HG02840 (cell line): ENCODE measurements at regions not wholly inside any gene's neighbourhood (a gene's known extent, or its start where the extent isn't known, plus 50 kb on each side); places are given as distances from the start of the nearest gene placed in this dataset.
A peak's percentile ranks its signal among the peaks of the same experiment; 100 is the strongest.
"Not testable (repeated sequence)": the region's sequence is repeated elsewhere in the genome, so short reads cannot be mapped to it uniquely, and the experiment has no call there.

Source experiments
- ATAC-seq: cut with Tn5 transposase; IDR thresholded peaks from one replicate; pipeline ENCODE4 v1.9.1; 2021; ENCODE audit warnings: mild to moderate bottlenecking, moderate library complexity, moderate number of reproducible peaks; ENCODE audit not compliant: unreplicated experiment, low FRiP score

- no peak for ATAC-seq
Observed at GRCh38 chr4:67333664-67334063, 211.6 kb downstream of the CENPC start.

DNA sequence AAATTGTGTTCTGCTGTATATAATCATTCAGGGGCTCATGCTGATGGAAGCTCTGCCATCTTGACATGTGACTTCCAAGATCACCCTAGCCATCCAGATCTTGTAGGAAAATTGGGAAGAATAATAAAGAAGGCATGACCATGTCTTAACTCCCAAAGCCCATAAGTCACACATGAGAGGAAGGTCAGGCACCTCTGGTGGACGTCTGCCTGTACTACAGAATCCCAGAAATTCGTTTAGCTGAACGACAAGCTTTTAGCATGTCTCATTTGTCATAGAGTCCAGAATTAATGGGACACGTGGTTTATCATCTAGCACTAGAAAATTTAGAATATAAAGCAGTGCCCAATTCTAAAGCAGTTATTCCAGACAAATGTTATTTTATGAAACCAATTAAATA is 212.7 kb downstream of the CENPC start:
- no peak for ATAC-seq

DNA sequence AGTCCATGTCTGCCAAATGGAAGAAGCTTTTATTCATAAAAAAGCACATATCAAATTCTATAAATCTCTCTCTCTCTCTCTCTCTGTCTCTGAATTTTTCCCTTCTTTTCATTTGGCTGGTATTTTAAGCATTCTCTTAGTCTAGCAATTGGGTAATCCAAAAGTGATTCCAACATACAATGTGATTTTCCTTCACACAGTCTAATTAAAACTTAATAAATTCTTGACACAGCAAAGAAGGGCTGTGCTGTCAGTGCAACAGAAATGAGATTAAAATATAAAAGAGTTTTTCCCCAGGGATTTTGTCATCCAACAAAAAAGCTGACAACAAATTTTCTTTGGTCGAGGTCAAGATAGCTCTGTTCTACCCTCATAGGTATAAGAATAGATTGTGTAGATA is 216.9 kb downstream of the CENPC start:
- ATAC-seq, result no peak

DNA sequence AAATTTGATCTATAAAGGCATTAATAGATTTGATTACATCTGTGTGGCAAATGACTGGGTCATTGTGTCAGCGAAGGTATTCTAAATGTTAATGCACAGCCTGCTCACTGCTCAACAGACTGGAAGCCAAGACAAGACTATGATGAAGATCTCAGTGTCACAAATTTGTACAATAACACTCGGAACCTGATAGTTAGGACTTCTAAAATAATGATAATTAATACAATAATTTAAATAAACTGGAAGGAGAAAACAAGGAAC is 217.4 kb downstream of the CENPC start:
- no peak for ATAC-seq

GRCh38 chr4:67327245-67328017 is 217.9 kb downstream of the CENPC start:
- peak; percentile 98 for ATAC-seq

DNA sequence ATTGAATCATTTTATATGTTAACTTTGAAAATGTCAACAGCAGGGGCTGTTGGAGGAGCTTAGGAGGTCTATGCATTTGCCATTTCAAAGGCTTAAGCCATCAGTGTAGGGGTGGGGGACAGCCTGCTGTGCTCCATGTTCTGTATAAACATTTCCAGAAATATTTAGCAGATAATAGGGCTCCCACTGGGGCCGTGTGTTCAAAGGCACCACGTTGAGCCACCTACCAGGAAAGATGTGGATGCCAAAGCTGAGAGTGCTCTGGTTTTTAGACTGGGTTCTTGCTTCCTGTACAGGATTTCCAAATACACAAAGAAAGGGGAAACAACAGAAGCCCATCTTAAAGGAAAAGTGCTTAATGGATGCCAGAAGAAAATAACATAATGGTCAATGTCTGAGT is 219.5 kb downstream of the CENPC start:
- no peak for ATAC-seq

DNA sequence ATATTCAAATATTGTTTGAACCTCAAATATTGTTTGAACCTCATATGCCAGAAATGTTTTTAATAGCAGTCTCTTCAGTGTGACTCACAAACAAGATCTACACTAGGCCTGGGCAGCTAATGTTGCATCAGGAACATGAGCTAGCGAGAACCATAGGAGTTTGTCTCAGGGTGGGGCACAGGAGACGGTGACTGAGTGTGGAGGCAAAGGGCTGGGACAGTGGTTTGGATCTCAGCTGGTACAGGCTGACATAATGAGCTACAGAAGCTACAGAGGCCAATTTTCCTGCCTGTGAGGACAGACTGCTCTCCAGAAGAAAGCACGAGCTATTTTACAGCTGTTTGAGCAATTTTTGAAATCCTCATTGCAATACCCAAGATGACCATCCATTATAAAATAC is 224.7 kb downstream of the CENPC start:
- no peak for ATAC-seq

DNA sequence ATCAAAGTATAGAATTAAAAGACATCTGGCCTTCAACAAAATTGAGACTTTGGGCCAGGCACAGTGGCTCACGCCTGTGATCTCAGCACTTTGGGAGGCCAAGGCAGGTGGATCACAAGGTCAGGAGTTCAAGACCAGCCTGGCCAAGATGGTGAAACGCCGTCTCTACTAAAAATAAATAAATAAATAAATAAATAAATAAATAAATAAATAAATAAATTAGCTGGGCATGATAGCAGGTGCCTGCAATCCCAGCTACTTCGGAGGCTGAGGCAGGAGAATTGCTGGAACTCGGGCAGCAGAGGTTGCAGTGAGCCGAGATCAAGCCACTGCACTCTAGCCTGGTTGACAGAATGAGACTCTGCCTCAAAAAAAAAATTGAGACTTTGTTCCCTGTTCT is 225.7 kb downstream of the CENPC start:
- not testable (repeated sequence) for ATAC-seq

- ATAC-seq, result not testable (repeated sequence)
Observed at GRCh38 chr4:67300497-67301185, 244.7 kb downstream of the CENPC start.

DNA sequence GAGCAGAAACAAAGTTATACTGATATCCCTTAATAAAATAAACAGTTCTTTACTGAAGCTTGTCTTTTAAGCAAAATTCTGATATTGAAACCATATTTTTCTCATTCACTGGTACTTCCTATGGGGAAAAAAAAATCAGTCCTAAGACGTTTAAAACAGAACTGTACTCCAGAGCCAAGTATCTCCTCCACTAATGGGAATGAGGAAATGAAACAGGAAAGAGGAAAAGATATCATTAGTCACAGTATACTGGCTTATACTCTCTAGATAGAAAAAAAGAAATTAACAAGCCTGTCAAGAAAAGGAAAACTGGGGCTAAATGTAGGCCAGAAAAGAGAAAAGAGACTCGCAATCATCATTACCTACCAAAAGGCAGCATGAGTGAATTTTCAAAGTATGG is 252.7 kb downstream of the CENPC start:
- no peak for ATAC-seq

DNA sequence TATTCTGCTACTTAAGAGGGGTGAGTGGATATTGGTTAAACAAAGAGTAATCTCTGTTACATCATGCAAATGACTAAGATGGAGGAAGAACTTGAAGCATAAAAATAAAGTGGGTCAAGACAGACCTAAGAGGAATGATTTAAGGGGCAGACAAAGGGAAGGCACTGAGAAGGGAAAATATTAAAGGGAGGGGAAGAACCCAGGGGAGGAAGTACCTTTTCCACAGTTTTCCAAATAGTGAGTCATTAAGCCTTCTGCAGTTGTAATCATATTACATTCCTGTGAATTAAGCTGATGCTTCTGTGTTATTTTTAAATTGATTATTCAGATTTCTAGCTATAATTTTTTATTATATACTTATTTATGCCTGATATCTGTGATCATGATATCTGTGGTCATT is 253.3 kb downstream of the CENPC start:
- ATAC-seq, result no peak

- ATAC-seq, result no peak
Observed at GRCh38 chr4:67291644-67292043, 253.7 kb downstream of the CENPC start.

GRCh38 chr4:67288964-67289363 is 256.3 kb downstream of the CENPC start:
- no peak for ATAC-seq

- ATAC-seq, result no peak
Observed at GRCh38 chr4:67286724-67287123, 258.6 kb downstream of the CENPC start.

DNA sequence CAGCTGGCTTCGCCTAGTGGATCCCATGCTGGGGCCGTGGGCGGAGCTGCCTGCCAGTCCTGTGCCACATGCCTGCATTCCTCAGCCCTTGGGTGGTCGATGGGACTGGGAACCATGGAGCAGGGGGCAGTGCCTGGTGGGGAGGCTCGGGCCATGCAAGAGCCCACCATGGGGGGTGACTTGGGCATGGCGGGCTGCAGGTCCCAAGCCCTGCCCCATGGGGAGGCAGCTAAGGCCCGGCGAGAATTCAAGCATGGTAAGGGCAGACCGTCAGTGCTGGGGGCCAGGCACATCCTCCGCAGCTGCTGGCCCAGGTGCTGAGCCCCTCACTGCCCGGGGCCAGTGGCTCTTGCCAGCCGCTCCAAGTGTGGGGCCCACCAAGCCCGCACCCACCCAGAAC is 262.6 kb downstream of the CENPC start:
- no peak for ATAC-seq

- ATAC-seq, result no peak
Observed at GRCh38 chr4:67275179-67275750, 270.0 kb downstream of the CENPC start.

GRCh38 chr4:67274671-67275070 is 270.6 kb downstream of the CENPC start:
- ATAC-seq, result not testable (repeated sequence)

DNA sequence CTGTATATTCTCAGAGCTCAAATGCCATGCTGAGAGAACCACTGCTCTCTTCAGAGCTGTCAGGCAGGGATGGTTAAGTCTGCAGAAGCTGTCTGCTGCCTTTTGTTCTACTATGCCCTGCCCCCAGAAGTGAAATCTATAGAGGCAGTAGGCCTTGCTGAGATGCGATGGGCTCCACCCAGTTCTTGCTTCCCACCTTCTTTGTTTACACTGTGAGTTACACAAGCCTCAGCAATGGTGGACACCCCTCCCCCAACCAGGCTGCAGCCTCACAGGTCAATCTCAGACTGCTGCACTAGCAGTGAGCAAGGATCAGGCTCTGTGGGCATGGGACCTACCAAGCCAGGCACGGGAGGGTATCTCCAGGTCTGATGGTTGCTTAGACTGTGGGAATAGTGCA is 271.6 kb downstream of the CENPC start:
- ATAC-seq, result no peak

GRCh38 chr4:67261971-67262370 is 283.3 kb downstream of the CENPC start:
- ATAC-seq, result no peak

GRCh38 chr4:67256388-67257043 is 288.8 kb downstream of the CENPC start:
- ATAC-seq, result no peak

GRCh38 chr4:67250131-67250896 is 295.0 kb downstream of the CENPC start:
- ATAC-seq, result no peak
